Forelimb muscle (tissue), 1 donor: ENCODE measurements at regions not wholly inside any gene's neighbourhood (a gene's known extent, or its start where the extent isn't known, plus 50 kb on each side); places are given as distances from the start of the nearest gene placed in this dataset.

ENCODE experiments used
- DNase-seq: peaks from one replicate; pipeline ENCODE4 v3.0.0-alpha.2; 2013; ENCODE audit warnings: low read depth

GRCh38 chr22:49239264-49240015 is 588.2 kb downstream of the BRD1 start:
- no peak for DNase-seq

- DNase-seq, result no peak
Measured at GRCh38 chr22:49238181-49239141, 589.2 kb downstream of the BRD1 start.

- DNase-seq, result no peak
Measured at GRCh38 chr22:49237703-49238102, 590.0 kb downstream of the BRD1 start.

GRCh38 chr22:49237279-49237678 is 590.4 kb downstream of the BRD1 start:
- DNase-seq, result no peak

- no peak for DNase-seq
Measured at GRCh38 chr22:49236541-49237075, 591.1 kb downstream of the BRD1 start.

- no peak for DNase-seq
Measured at GRCh38 chr22:49235463-49236300, 592.0 kb downstream of the BRD1 start.

GRCh38 chr22:49234459-49234858 is 593.2 kb downstream of the BRD1 start:
- DNase-seq, result no peak

- no peak for DNase-seq
Measured at GRCh38 chr22:49233507-49234100, 594.1 kb downstream of the BRD1 start.

- no peak for DNase-seq
Measured at GRCh38 chr22:49232319-49233067, 595.2 kb downstream of the BRD1 start.

GRCh38 chr22:49230194-49230577 is 597.5 kb downstream of the BRD1 start:
- no peak for DNase-seq

- DNase-seq, result no peak
Measured at GRCh38 chr22:49229483-49230193, 598.0 kb downstream of the BRD1 start.

GRCh38 chr22:49228431-49229037 is 599.1 kb downstream of the BRD1 start:
- DNase-seq, result no peak

- no peak for DNase-seq
Measured at GRCh38 chr22:49227670-49228069, 600.0 kb downstream of the BRD1 start.

- DNase-seq, result no peak
Measured at GRCh38 chr22:49226096-49226495, 601.6 kb downstream of the BRD1 start.

GRCh38 chr22:49224243-49224642 is 603.4 kb downstream of the BRD1 start:
- DNase-seq, result no peak

- DNase-seq, result no peak
Measured at GRCh38 chr22:49218142-49218541, 609.5 kb downstream of the BRD1 start.

GRCh38 chr22:49216579-49216978 is 611.1 kb downstream of the BRD1 start:
- DNase-seq, result no peak

- no peak for DNase-seq
Measured at GRCh38 chr22:49215840-49216239, 611.8 kb downstream of the BRD1 start.

- DNase-seq, result no peak
Measured at GRCh38 chr22:49214976-49215375, 612.7 kb downstream of the BRD1 start.
